MCF 10A (cell line): ENCODE measurements at regions not wholly inside any gene's neighbourhood (a gene's known extent, or its start where the extent isn't known, plus 50 kb on each side); places are given as distances from the start of the nearest gene placed in this dataset.

Experiments
- BruUV-seq: library from RNA; stranded (reverse); fragments of 400-500 nt; replicated peaks from 2 replicates; lab custom pipeline; 2021; lab: Mats Ljungman, UMichigan
- CTCF ChIA-PET: fragments of 300-600 bp; sonication (Branson Sonifier 250); formaldehyde crosslinking; extraction: SDS; loops from one replicate; lab custom pipeline; 2021; ENCODE audit warnings: antibody characterized with exemption, inconsistent platforms; lab: Yijun Ruan, JAX
- POLR2A ChIA-PET: fragments of 300-600, 350-650 bp; sonication (Branson Sonifier 250); formaldehyde crosslinking; extraction: SDS; loops from one replicate; lab custom pipeline; 2020; ENCODE audit warnings: antibody characterized with exemption, inconsistent platforms; lab: Yijun Ruan, JAX
- DNase-seq: peaks from one replicate; pipeline ENCODE4 v3.0.0-alpha.2; 2018; ENCODE audit not compliant: unreplicated experiment
- H3K27ac Mint-ChIP-seq: one replicate; pipeline ENCODE4 v1.8.0; 2022; ENCODE audit warnings: mild to moderate bottlenecking, low read depth, mixed read lengths; ENCODE audit not compliant: unreplicated experiment
- H3K27me3 Mint-ChIP-seq: one replicate; pipeline ENCODE4 v1.8.0; 2022; ENCODE audit warnings: mixed read lengths; ENCODE audit not compliant: insufficient read depth, unreplicated experiment
- H3K36me3 Mint-ChIP-seq: one replicate; pipeline ENCODE4 v1.8.0; 2022; ENCODE audit warnings: mild to moderate bottlenecking, moderate library complexity, mixed read lengths; ENCODE audit not compliant: insufficient read depth, unreplicated experiment
- H3K4me1 Mint-ChIP-seq: one replicate; pipeline ENCODE4 v1.8.0; 2022; ENCODE audit warnings: mixed read lengths; ENCODE audit not compliant: insufficient read depth, unreplicated experiment
- H3K4me3 Mint-ChIP-seq: one replicate; pipeline ENCODE4 v1.8.0; 2022; ENCODE audit warnings: mild to moderate bottlenecking, moderate library complexity, mixed read lengths; ENCODE audit not compliant: unreplicated experiment
- H3K9me3 Mint-ChIP-seq: one replicate; pipeline ENCODE4 v1.8.0; 2022; ENCODE audit warnings: mixed read lengths; ENCODE audit not compliant: unreplicated experiment
- CTCF ChIP-seq: fragments of 200-600 bp; IDR thresholded peaks from one replicate; pipeline ENCODE4 v1.8.0; 2022; ENCODE audit warnings: antibody characterized with exemption, mild to moderate bottlenecking; ENCODE audit not compliant: unreplicated experiment
- intact Hi-C: fragments of 100-400 bp; cut with micrococcal nuclease; formaldehyde crosslinking; loops from 2 replicates; pipeline ENCODE4 v1.14.1; 2022

GRCh38 chr1:81717230-81717629, 83.5 kb upstream of the ADGRL2 start:
- TF ChIP-seq CTCF, result no peak
- Mint-ChIP-seq H3K4me1 (peaks cover 18% of the 10 kb centered on the region), H3K9me3 (no peaks in the 10 kb centered on the region), H3K4me3 (no peak overlapping the region), H3K36me3 (no peaks in the 10 kb centered on the region), H3K27ac (no peak overlapping the region), H3K27me3 (no peaks in the 10 kb centered on the region)
- CTCF ChIA-PET, result interaction anchor here (0.6 kb wide), 1 partner anchor 167 kb away, joined by 4 read pairs; no protein-coding TSS in a partner anchor
- intact Hi-C loops, result no loop called here
- no TSS peak for BruUV-seq
- DNase-seq, result peak; percentile 54
- POLR2A ChIA-PET, result interaction anchor here (0.6 kb wide), 1 partner anchor 21 kb away, joined by 3 read pairs; no protein-coding TSS in a partner anchor

GRCh38 chr1:81715391-81715790, 85.3 kb upstream of the ADGRL2 start:
- intact Hi-C loops, result no loop called here
- Mint-ChIP-seq H3K9me3 (no peaks in the 10 kb centered on the region), H3K27ac (no peak overlapping the region), H3K27me3 (no peaks in the 10 kb centered on the region), H3K4me3 (no peak overlapping the region), H3K4me1 (peaks cover 18% of the 10 kb centered on the region), H3K36me3 (no peaks in the 10 kb centered on the region)
- TF ChIP-seq CTCF, result no peak
- BruUV-seq, result no TSS peak
- ChIA-PET POLR2A (interaction anchor here (1.0 to 1.8 kb wide), 2 partner anchors 12 to 34 kb away, joined by 4 to 8 read pairs; no protein-coding TSS in a partner anchor), CTCF (interaction anchor here (0.6 to 1.4 kb wide), 4 partner anchors 9 to 409 kb away, joined by 3 to 4 read pairs (median 3); no protein-coding TSS in a partner anchor)
- DNase-seq, result no peak

GRCh38 chr1:81714636-81715035, 86.1 kb upstream of the ADGRL2 start:
- no peaks in the 10 kb centered on the region for H3K9me3 Mint-ChIP-seq
- ChIA-PET POLR2A (interaction anchor here (1.0 to 1.8 kb wide), 2 partner anchors 11 to 33 kb away, joined by 4 to 8 read pairs; no protein-coding TSS in a partner anchor), CTCF (interaction anchor here (0.7 to 1.4 kb wide), 4 partner anchors 42 to 408 kb away, joined by 3 to 4 read pairs (median 4); no protein-coding TSS in a partner anchor)
- DNase-seq, result no peak
- no peak for TF ChIP-seq CTCF
- H3K27ac Mint-ChIP-seq, result peak overlapping the region; percentile 73
- peaks cover 18% of the 10 kb centered on the region for H3K4me1 Mint-ChIP-seq
- H3K36me3 Mint-ChIP-seq, result no peaks in the 10 kb centered on the region
- H3K27me3 Mint-ChIP-seq, result no peaks in the 10 kb centered on the region
- H3K4me3 Mint-ChIP-seq, result no peak overlapping the region
- BruUV-seq, result no TSS peak
- intact Hi-C loops, result no loop called here

GRCh38 chr1:81712425-81712824, 88.3 kb upstream of the ADGRL2 start:
- Mint-ChIP-seq H3K27ac (no peak overlapping the region), H3K4me1 (peaks cover 19% of the 10 kb centered on the region), H3K9me3 (no peaks in the 10 kb centered on the region), H3K27me3 (no peaks in the 10 kb centered on the region), H3K4me3 (no peak overlapping the region), H3K36me3 (no peaks in the 10 kb centered on the region)
- CTCF ChIA-PET, result no interaction called here
- no TSS peak for BruUV-seq
- intact Hi-C loops, result no loop called here
- DNase-seq, result no peak
- POLR2A ChIA-PET, result no interaction called here
- TF ChIP-seq CTCF, result no peak
